Upper lobe of right lung (tissue), 1 donor: ENCODE measurements at regions not wholly inside any gene's neighbourhood (a gene's known extent, or its start where the extent isn't known, plus 50 kb on each side); places are given as distances from the start of the nearest gene placed in this dataset.
A peak's percentile ranks its signal among the peaks of the same experiment; 100 is the strongest.

Experiments used
- ATAC-seq: fragments of 200-7000 bp; cut with Tn5 transposase; one replicate; pipeline ENCODE4 v1.9.1; 2020; ENCODE audit warnings: mild to moderate bottlenecking, moderate library complexity
- DNase-seq: peaks from one replicate; pipeline ENCODE4 v3.0.0-alpha.2; 2020
- H3K27ac ChIP-seq: fragments of 200-600 bp; one replicate; pipeline ENCODE4 v1.8.0; 2022
- H3K27me3 ChIP-seq: fragments of 200-600 bp; one replicate; pipeline ENCODE4 v1.8.0; 2022; ENCODE audit warnings: mild to moderate bottlenecking
- H3K36me3 ChIP-seq: fragments of 200-600 bp; one replicate; pipeline ENCODE4 v1.8.0; 2022
- H3K4me1 ChIP-seq: fragments of 200-600 bp; one replicate; pipeline ENCODE4 v1.8.0; 2022
- H3K4me3 ChIP-seq: fragments of 200-600 bp; one replicate; pipeline ENCODE4 v1.8.0; 2022; ENCODE audit warnings: mild to moderate bottlenecking
- H3K9me3 ChIP-seq: fragments of 200-600 bp; one replicate; pipeline ENCODE4 v1.8.0; 2022
- intact Hi-C: fragments of 100-400 bp; cut with DNase I; formaldehyde crosslinking; loops from one replicate; pipeline ENCODE4 v1.11.0; 2022
- TF ChIP-seq, protein P1 (sequence below): fragments of 200-600 bp; IDR thresholded peaks from one replicate; pipeline ENCODE4 v1.8.0; 2022; ENCODE audit warnings: antibody characterized with exemption
- donor health status: DM: no; HTN: yes; CAD: no; lungs with severe emphysema.

DNA sequence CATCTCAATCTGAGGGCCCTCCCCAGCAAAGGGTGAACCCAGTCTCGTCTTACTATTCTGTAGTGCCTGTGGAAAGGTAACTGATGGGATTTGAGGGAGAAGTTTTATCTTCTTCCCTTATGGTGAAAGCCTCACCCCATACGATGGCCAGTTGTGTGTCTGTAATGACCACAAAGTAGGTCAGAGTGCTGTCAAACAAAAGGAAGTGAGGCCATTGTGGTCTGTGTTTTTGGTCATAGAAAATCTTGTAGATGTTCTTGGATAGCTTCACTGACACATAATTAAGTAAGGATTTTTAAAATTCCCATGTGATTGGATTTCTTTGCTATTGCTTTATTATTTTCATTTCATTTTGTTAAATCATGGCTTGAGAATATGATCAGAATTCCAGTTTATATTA is 505.1 kb upstream of the KLF4 start:
- H3K36me3 ChIP-seq: no peaks in the 10 kb centered on the region
- ATAC-seq (peak; percentile 57), DNase-seq (no peak)
- intact Hi-C loops: no loop called here
- no peaks in the 10 kb centered on the region for H3K4me1 ChIP-seq
- H3K27me3 ChIP-seq: no peaks in the 10 kb centered on the region
- no peaks in the 10 kb centered on the region for H3K9me3 ChIP-seq
- TF ChIP-seq, protein P1, sequence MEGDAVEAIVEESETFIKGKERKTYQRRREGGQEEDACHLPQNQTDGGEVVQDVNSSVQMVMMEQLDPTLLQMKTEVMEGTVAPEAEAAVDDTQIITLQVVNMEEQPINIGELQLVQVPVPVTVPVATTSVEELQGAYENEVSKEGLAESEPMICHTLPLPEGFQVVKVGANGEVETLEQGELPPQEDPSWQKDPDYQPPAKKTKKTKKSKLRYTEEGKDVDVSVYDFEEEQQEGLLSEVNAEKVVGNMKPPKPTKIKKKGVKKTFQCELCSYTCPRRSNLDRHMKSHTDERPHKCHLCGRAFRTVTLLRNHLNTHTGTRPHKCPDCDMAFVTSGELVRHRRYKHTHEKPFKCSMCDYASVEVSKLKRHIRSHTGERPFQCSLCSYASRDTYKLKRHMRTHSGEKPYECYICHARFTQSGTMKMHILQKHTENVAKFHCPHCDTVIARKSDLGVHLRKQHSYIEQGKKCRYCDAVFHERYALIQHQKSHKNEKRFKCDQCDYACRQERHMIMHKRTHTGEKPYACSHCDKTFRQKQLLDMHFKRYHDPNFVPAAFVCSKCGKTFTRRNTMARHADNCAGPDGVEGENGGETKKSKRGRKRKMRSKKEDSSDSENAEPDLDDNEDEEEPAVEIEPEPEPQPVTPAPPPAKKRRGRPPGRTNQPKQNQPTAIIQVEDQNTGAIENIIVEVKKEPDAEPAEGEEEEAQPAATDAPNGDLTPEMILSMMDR: no peak
- H3K4me3 ChIP-seq: no peak overlapping the region
- no peak overlapping the region for H3K27ac ChIP-seq

DNA sequence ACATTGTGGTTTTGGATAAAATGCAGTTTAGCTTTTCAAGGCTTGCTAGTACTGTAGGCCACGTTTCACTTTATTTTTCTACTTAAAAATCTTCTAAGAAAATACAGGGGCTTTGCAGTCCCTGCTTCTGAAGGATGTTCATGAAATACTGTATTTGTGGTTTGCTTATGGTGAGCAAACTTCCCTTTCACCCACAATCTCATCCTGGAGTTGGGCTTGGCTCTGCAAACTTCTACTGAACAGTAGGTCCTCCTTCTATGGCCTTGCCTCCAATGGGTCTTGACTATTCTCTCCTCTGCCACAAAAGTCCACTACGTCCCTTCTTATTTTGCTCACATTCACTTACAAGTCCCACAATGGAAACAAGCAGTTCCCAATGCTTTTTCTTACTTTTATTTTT is 502.7 kb upstream of the KLF4 start:
- Histone ChIP-seq H3K9me3 (no peaks in the 10 kb centered on the region), H3K27me3 (no peaks in the 10 kb centered on the region), H3K4me1 (no peaks in the 10 kb centered on the region), H3K4me3 (no peak overlapping the region), H3K27ac (no peak overlapping the region), H3K36me3 (no peaks in the 10 kb centered on the region)
- TF ChIP-seq, protein P1: no peak
- ATAC-seq (peak; percentile 51), DNase-seq (no peak)
- intact Hi-C loops: no loop called here

GRCh38 chr9:107991581-107991980 is 502.0 kb upstream of the KLF4 start:
- no peak overlapping the region for H3K27ac ChIP-seq
- H3K4me1 ChIP-seq: no peaks in the 10 kb centered on the region
- ATAC-seq: no peak
- DNase-seq: no peak
- H3K27me3 ChIP-seq: no peaks in the 10 kb centered on the region
- H3K9me3 ChIP-seq: no peaks in the 10 kb centered on the region
- intact Hi-C loops: no loop called here
- TF ChIP-seq, protein P1: no peak
- no peak overlapping the region for H3K4me3 ChIP-seq
- no peaks in the 10 kb centered on the region for H3K36me3 ChIP-seq

GRCh38 chr9:107989544-107989943 is 500.0 kb upstream of the KLF4 start:
- H3K27ac ChIP-seq: no peak overlapping the region
- H3K4me3 ChIP-seq: no peak overlapping the region
- ATAC-seq (peak; percentile 82), DNase-seq (no peak)
- intact Hi-C loops: no loop called here
- H3K27me3 ChIP-seq: no peaks in the 10 kb centered on the region
- no peaks in the 10 kb centered on the region for H3K36me3 ChIP-seq
- no peaks in the 10 kb centered on the region for H3K9me3 ChIP-seq
- TF ChIP-seq, protein P1: no peak
- no peaks in the 10 kb centered on the region for H3K4me1 ChIP-seq

GRCh38 chr9:107989099-107989498 is 499.5 kb upstream of the KLF4 start:
- DNase-seq (no peak), ATAC-seq (no peak)

GRCh38 chr9:107984956-107985355 is 495.4 kb upstream of the KLF4 start:
- TF ChIP-seq, protein P1: no peak
- intact Hi-C loops: no loop called here
- Histone ChIP-seq H3K27me3 (no peaks in the 10 kb centered on the region), H3K9me3 (no peaks in the 10 kb centered on the region), H3K27ac (no peak overlapping the region), H3K4me3 (no peak overlapping the region), H3K4me1 (no peaks in the 10 kb centered on the region), H3K36me3 (no peaks in the 10 kb centered on the region)
- DNase-seq: no peak
- ATAC-seq: no peak

More at GRCh38 chr9:107989099-107989498, 499.5 kb upstream of the KLF4 start:
- H3K4me1 ChIP-seq: no peaks in the 10 kb centered on the region
- no peak overlapping the region for H3K27ac ChIP-seq
- H3K36me3 ChIP-seq: no peaks in the 10 kb centered on the region
- H3K4me3 ChIP-seq: no peak overlapping the region
- no peaks in the 10 kb centered on the region for H3K27me3 ChIP-seq
- no peaks in the 10 kb centered on the region for H3K9me3 ChIP-seq
- intact Hi-C loops: no loop called here
- TF ChIP-seq, protein P1: no peak
